Heart left ventricle (tissue), 13 donors: ENCODE measurements at regions not wholly inside any gene's neighbourhood (a gene's known extent, or its start where the extent isn't known, plus 50 kb on each side); places are given as distances from the start of the nearest gene placed in this dataset.

ENCODE experiments used
- CTCF ChIP-seq, 12 donors: fragments of 200-600 bp; sonication (generic) in 4 of 12; IDR thresholded peaks; one replicate each; pipeline versions ENCODE4 v1.5.0 to v1.8.0; 2018 to 2022; ENCODE audit warnings: antibody characterized with exemption in 12 of 12, mild to moderate bottlenecking in 5 of 12
- POLR2A ChIP-seq, 2 donors: fragments of 450-650 bp; IDR thresholded peaks; one replicate each; pipeline ENCODE4 v1.6.1; 2017; ENCODE audit warnings: antibody characterized with exemption in 2 of 2, mild to moderate bottlenecking in 2 of 2, moderate library complexity in 2 of 2
- donor health status: ischemic (EF 13 %, LVEDD 7.1; RV severe dilation, severe dysfunction).
- donor health status: DM: no; HTN: yes; CAD: no.
- donor health status: DM: no; HTN: no; CAD: no.
- donor health status: ischemic (EF 25% LVEDD 6.9; RV normal size, moderate dysfunction).
- donor health status: ischemic (EF 25% LVEDD 5.7; RV mildly dilated, moderate dysfunction).
- donor health status: ischemic (EF 35%, LVEDD 5.7; RV mildly dilated, moderate dysfunction).
- donor health status: nonischemic (EF 11% LVEDD 7.7; RV severe dilation, severe dysfunction).
- donor health status: DM: yes; HTN: yes; CAD: no.
- donor health status: PGD.
- donor health status: ischemic (EF 29% LVEDD 5.4; RV normal size, mild dysfunction).
- donor health status: nonischemic (EF 23%, LVEDD 6.1; RV moderate dilation, normal function).

GRCh38 chr18:57991552-57991951 lies 52.5 kb upstream of the NEDD4L start:
- TF ChIP-seq POLR2A (IDR thresholded peaks at IDR 0.05) (no peak), CTCF (IDR thresholded peaks at IDR 0.05) (no peak)
